ENCODE measurements at regions not wholly inside any gene's neighbourhood (a gene's known extent, or its start where the extent isn't known, plus 50 kb on each side); places are given as distances from the start of the nearest gene placed in this dataset.

DNA sequence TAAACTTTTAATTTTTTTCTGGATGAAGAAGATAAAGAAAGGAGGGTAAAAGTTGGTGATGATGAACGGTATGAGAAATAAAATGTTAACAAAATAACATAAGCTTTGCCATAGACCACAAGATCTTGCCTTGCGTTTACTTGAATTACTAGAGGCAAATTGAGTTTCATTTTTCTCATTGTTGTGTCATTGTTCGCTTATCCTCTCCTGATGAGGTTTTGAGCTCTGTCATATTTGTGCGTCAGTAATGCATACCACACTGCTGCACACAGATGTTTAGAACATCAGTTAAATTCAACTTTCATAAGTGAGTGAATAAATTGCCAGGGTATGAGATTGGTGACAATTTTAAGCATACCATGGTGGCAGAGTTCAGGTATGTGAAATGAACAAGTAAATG, 843.6 kb downstream of the SUCLG1 start:
- H3K4me1 ChIP-seq (ENCODE audit: insufficient read depth, low read length), result no peaks in the 10 kb centered on the region
- H3K9me3 ChIP-seq (ENCODE audit: low read length), result no peaks in the 10 kb centered on the region
- no peaks in the 10 kb centered on the region for H3K27me3 ChIP-seq (ENCODE audit: insufficient read depth, low read length)
- H3K36me3 ChIP-seq (ENCODE audit: insufficient read depth, low read length), result no peaks in the 10 kb centered on the region
- no peak overlapping the region for H3K4me3 ChIP-seq (ENCODE audit: low read length)
- no peak overlapping the region for H2AFZ ChIP-seq (ENCODE audit: low read depth, low read length)

DNA sequence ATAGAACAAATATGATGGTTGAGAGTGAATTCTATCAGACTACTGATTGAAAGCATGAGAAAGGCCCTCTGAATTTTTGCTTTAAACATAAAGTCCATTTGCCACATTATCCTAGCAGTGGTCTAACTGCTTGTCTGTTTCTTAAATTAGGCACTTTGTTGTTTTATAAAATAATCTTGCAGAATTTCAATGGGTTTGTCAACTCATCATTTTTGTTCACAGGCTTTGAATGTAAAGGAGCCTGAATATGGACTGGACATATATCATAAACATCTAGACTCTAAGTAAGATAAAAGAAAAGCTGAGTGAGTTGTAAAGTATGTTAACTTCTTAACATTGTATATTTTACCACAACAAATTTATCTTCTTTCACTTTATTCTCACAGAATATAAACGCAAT, 845.9 kb downstream of the SUCLG1 start:
- H3K4me1 ChIP-seq (ENCODE audit: insufficient read depth, low read length), result no peaks in the 10 kb centered on the region
- no peak overlapping the region for H2AFZ ChIP-seq (ENCODE audit: low read depth, low read length)
- H3K4me3 ChIP-seq (ENCODE audit: low read length), result no peak overlapping the region
- no peaks in the 10 kb centered on the region for H3K27me3 ChIP-seq (ENCODE audit: insufficient read depth, low read length)
- H3K36me3 ChIP-seq (ENCODE audit: insufficient read depth, low read length), result no peaks in the 10 kb centered on the region
- no peaks in the 10 kb centered on the region for H3K9me3 ChIP-seq (ENCODE audit: low read length)

DNA sequence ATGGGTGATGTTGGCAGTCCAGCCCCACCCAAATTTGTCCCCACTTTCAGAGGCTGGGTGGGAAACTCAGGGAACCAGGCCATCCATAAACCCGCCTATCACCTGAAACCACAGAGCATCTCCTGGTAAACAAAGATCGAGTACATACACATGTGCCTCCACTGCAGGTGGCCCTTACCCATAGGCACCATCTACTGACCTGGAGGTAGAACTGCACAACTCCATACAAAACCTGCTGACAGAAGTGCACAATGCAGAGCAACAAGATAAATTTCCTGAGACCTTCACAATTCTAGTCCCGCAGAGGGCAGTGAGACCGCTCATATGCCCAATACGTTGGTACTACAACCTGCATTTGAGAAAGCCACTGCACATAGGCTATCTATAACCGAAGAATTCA, 856.3 kb downstream of the SUCLG1 start:
- no peaks in the 10 kb centered on the region for H3K4me1 ChIP-seq (ENCODE audit: insufficient read depth, low read length)
- H3K36me3 ChIP-seq (ENCODE audit: insufficient read depth, low read length), result no peaks in the 10 kb centered on the region
- H3K9me3 ChIP-seq (ENCODE audit: low read length), result no peaks in the 10 kb centered on the region
- H3K27me3 ChIP-seq (ENCODE audit: insufficient read depth, low read length), result no peaks in the 10 kb centered on the region
- no peak overlapping the region for H2AFZ ChIP-seq (ENCODE audit: low read depth, low read length)
- no peak overlapping the region for H3K4me3 ChIP-seq (ENCODE audit: low read length)

DNA sequence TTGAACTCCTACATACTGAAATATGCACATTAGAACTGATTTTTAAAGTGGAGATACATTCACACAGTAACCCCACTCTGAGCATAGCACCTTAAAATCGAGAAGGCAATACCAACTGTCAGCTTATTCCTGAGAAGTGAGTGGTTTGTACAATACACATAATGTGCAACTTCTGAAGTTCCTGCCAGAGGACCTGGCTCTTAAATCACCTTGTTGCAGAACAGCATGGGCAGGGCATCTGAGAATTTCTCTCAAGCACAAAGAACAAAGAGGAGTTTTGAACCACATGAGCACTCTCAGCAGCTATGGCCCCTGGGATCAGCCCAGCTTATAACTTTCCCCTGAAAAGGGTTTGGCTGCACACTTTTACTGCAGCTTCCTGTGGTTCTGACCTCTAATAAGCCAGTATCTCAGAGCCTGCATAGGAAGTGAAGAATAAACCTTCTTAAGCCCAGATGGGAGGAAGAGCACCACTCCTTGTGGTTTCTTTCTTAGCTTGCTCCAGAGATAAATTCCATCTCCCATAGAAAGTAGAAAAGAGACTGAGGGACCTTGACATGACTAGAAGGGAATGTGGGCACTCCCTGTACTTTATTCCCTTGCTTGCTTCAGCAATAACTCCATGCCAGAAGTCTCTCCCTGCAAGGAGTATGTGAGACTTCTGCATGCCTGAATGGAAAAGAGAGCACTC, 862.3 kb downstream of the SUCLG1 start:
- Histone ChIP-seq H2AFZ (ENCODE audit: low read depth, low read length) (no peak overlapping the region), H3K9me3 (ENCODE audit: low read length) (no peaks in the 10 kb centered on the region), H3K27me3 (ENCODE audit: insufficient read depth, low read length) (no peaks in the 10 kb centered on the region), H3K36me3 (ENCODE audit: insufficient read depth, low read length) (no peaks in the 10 kb centered on the region), H3K4me1 (ENCODE audit: insufficient read depth, low read length) (no peaks in the 10 kb centered on the region), H3K4me3 (ENCODE audit: low read length) (no peak overlapping the region)

DNA sequence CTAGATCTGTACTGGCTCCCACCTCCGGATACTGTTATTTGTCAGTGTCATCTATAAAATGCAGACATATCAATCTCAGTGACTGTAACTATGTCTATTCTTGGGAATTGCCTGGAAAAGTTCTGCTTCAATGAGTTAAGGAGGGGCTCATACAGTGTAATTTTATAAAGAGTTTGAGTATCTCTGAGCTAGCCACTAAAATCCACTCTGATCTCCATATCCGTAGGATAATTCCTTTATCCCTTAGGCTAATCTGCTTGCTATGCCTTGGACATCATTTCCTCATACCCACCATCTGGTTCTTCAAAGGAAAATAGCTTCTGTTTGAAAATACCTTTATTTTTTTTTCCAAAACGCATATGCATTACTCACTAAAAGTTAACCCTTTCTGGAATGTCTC, 863.2 kb downstream of the SUCLG1 start:
- Histone ChIP-seq H3K4me3 (ENCODE audit: low read length) (no peak overlapping the region), H3K27me3 (ENCODE audit: insufficient read depth, low read length) (no peaks in the 10 kb centered on the region), H3K4me1 (ENCODE audit: insufficient read depth, low read length) (no peaks in the 10 kb centered on the region), H3K9me3 (ENCODE audit: low read length) (no peaks in the 10 kb centered on the region), H3K36me3 (ENCODE audit: insufficient read depth, low read length) (no peaks in the 10 kb centered on the region), H2AFZ (ENCODE audit: low read depth, low read length) (no peak overlapping the region)

DNA sequence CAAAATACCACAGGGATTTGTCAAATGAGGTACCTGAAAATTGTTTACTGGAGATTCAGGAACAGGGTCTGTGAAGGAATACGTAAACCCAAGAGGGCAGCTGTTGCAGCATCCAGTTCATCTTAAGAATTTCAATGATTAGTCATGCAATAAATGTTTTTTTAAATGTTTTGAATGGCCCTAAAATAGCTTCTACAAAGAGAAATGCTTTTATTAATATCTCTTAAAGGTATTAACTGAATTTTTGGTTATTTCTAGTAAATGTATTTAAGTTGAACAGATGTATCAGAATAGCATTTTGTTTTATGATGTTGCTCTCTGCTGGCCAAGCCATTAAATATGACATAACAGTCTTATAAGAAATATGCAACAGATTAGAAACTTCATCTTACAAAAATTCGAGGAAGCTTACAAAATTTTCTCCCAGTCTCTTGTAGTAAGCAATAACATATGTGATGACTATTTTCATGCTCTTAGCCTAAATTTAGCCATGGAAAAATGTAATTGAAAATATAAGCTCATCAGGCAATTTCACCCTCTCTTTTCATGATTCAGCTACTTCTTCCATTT, 863.9 kb downstream of the SUCLG1 start:
- Histone ChIP-seq H3K4me3 (ENCODE audit: low read length) (no peak overlapping the region), H3K27me3 (ENCODE audit: insufficient read depth, low read length) (no peaks in the 10 kb centered on the region), H3K36me3 (ENCODE audit: insufficient read depth, low read length) (no peaks in the 10 kb centered on the region), H3K4me1 (ENCODE audit: insufficient read depth, low read length) (no peaks in the 10 kb centered on the region), H3K9me3 (ENCODE audit: low read length) (no peaks in the 10 kb centered on the region), H2AFZ (ENCODE audit: low read depth, low read length) (no peak overlapping the region)

DNA sequence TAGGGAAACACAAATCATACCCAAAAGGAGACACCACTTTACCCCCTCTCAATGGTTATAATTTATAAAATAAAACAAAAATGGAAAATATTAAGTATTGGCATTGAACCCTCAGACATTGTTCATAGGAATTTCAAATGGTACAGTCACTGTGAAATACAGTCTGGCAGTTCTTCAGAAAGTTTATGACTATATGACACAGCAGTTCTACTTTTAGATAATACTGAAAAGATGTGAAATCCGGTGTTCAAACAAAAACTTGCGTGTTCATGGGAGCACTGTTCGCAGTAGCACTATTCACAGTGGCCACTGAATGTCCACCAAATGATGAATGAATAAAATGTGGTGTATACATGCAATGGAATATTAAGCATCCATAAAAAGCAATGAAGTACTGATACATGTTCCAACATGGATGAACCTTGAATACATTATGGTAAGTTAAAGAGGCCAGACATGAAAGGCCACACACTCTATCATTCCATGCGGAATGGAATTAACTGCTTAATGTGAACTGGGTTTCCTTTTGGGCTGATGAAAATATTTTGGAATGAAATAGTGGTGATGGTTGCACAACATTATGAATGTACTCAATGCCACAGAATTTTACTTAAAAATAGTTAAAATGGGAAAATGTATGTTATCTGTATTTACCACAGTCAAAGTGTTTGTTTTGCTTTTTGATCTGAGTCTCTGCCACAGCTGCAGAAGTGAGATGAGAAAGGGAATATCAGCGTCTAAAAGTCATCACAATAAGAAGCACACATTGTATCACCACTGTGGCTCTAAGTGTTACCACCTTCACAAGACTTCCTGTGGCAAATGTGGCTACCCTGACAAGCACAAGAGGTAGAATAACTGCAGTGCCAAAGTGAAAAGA, 864.6 kb downstream of the SUCLG1 start:
- Histone ChIP-seq H3K27me3 (ENCODE audit: insufficient read depth, low read length) (no peaks in the 10 kb centered on the region), H3K4me3 (ENCODE audit: low read length) (no peak overlapping the region), H2AFZ (ENCODE audit: low read depth, low read length) (no peak overlapping the region), H3K4me1 (ENCODE audit: insufficient read depth, low read length) (no peaks in the 10 kb centered on the region), H3K36me3 (ENCODE audit: insufficient read depth, low read length) (no peaks in the 10 kb centered on the region), H3K9me3 (ENCODE audit: low read length) (no peaks in the 10 kb centered on the region)

DNA sequence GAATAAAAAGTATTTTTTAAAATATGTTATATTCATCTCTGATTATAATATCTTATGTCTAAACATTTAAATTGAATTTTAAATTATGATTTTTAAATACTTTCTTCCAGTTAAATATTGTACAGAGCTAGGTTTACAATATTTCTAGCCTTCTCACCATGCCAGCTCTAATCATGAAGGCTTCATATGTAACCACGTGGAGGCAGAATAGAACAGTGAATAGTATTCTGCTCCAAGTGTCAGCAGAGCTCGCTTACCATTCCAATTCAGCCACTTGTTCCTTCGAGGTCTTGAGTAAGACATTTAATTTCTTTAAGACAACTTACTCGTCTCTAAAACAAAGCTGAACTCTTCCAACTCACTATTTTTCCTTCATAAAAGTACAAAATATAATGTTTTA, 871.8 kb downstream of the SUCLG1 start:
- Histone ChIP-seq H3K9me3 (ENCODE audit: low read length) (no peaks in the 10 kb centered on the region), H3K4me3 (ENCODE audit: low read length) (no peak overlapping the region), H3K27me3 (ENCODE audit: insufficient read depth, low read length) (no peaks in the 10 kb centered on the region), H3K4me1 (ENCODE audit: insufficient read depth, low read length) (peaks cover 17% of the 10 kb centered on the region), H2AFZ (ENCODE audit: low read depth, low read length) (no peak overlapping the region), H3K36me3 (ENCODE audit: insufficient read depth, low read length) (no peaks in the 10 kb centered on the region)

DNA sequence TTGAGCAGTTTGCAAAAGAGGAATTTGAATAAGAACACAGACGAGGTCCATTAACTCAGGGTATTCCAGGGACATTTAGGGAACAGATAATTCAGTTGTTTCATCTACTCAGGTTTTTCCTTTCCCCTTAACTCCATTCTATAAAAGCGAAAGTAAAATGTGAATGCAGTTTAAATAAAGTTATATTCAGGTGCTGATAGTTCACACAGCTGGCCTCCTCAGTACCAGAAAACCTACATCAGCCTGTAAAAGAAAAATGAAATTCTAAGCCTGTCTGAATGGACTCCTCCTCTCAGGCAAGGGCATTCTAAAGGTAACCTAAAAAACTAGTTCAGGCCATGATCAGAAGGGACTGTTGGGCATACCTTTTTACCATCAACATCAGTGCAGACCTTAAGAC, 873.8 kb downstream of the SUCLG1 start:
- no peaks in the 10 kb centered on the region for H3K9me3 ChIP-seq (ENCODE audit: low read length)
- no peaks in the 10 kb centered on the region for H3K36me3 ChIP-seq (ENCODE audit: insufficient read depth, low read length)
- H2AFZ ChIP-seq (ENCODE audit: low read depth, low read length), result peak overlapping the region; percentile 76
- no peaks in the 10 kb centered on the region for H3K27me3 ChIP-seq (ENCODE audit: insufficient read depth, low read length)
- H3K4me3 ChIP-seq (ENCODE audit: low read length), result peak overlapping the region; percentile 21
- peaks cover 17% of the 10 kb centered on the region for H3K4me1 ChIP-seq (ENCODE audit: insufficient read depth, low read length)

DNA sequence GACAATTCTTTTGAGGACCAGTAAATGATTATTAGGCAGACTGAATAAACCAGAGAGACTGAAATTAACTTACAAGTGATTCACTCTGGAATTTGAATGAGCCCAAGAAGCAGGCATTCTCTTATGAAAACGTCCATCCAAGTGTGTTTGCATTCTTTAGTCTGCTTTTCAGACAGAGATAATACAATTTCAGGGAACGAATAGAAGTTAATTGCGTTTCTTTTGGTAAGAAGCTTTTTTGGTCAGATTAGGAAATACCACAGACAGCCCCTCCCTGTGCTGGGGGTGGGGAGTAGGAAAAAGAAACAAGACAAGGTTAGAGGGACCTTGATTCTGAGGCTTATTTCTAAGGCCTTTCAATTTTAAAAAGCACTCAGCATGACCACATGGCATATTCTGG, 874.4 kb downstream of the SUCLG1 start:
- Histone ChIP-seq H3K27me3 (ENCODE audit: insufficient read depth, low read length) (no peaks in the 10 kb centered on the region), H3K9me3 (ENCODE audit: low read length) (no peaks in the 10 kb centered on the region), H3K36me3 (ENCODE audit: insufficient read depth, low read length) (no peaks in the 10 kb centered on the region), H3K4me3 (ENCODE audit: low read length) (peak overlapping the region; percentile 21), H3K4me1 (ENCODE audit: insufficient read depth, low read length) (peaks cover 17% of the 10 kb centered on the region), H2AFZ (ENCODE audit: low read depth, low read length) (peak overlapping the region; percentile 76)

DNA sequence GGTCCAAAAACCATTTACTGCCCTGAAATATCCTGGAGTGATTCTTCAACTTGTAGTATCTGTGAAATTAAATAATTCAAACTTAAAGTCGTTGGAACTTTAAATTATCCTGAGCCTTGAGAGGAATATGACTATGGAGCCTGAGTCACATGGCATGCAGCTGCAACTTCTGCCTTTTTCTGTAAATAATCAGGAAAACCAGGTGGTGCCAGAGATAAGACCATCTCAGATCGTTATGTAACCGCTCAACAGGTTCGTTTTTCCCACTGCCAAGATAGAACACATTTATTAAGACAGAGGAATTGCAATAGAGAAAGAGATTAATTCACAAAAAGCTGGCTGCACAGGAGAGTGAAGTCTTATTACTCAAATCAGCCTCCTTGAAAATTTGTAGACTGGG, 876.5 kb downstream of the SUCLG1 start:
- H3K36me3 ChIP-seq (ENCODE audit: insufficient read depth, low read length), result no peaks in the 10 kb centered on the region
- no peak overlapping the region for H3K4me3 ChIP-seq (ENCODE audit: low read length)
- no peak overlapping the region for H2AFZ ChIP-seq (ENCODE audit: low read depth, low read length)
- no peaks in the 10 kb centered on the region for H3K27me3 ChIP-seq (ENCODE audit: insufficient read depth, low read length)
- peaks cover 17% of the 10 kb centered on the region for H3K4me1 ChIP-seq (ENCODE audit: insufficient read depth, low read length)
- H3K9me3 ChIP-seq (ENCODE audit: low read length), result no peaks in the 10 kb centered on the region

DNA sequence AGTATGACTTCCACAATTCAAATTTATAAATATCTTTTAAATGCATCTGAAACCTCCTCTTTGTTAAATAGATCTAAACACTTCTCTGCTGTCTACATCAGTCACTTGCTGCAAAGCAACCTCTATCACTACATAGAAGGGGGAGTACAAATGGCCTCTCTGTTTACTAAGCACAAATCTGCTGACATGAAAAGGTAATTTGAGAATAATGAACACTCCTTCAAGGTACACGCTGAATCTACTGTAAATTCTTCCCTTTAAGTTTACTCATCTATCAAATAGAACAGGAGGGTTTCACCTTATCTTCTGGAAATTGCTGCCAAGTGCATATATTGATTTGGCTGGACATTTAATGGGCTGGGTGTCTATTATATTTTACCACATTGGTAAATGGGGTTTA, 879.6 kb downstream of the SUCLG1 start:
- no peaks in the 10 kb centered on the region for H3K27me3 ChIP-seq (ENCODE audit: insufficient read depth, low read length)
- no peak overlapping the region for H3K4me3 ChIP-seq (ENCODE audit: low read length)
- H3K4me1 ChIP-seq (ENCODE audit: insufficient read depth, low read length), result peaks cover 1% of the 10 kb centered on the region
- no peaks in the 10 kb centered on the region for H3K36me3 ChIP-seq (ENCODE audit: insufficient read depth, low read length)
- no peak overlapping the region for H2AFZ ChIP-seq (ENCODE audit: low read depth, low read length)
- H3K9me3 ChIP-seq (ENCODE audit: low read length), result no peaks in the 10 kb centered on the region

DNA sequence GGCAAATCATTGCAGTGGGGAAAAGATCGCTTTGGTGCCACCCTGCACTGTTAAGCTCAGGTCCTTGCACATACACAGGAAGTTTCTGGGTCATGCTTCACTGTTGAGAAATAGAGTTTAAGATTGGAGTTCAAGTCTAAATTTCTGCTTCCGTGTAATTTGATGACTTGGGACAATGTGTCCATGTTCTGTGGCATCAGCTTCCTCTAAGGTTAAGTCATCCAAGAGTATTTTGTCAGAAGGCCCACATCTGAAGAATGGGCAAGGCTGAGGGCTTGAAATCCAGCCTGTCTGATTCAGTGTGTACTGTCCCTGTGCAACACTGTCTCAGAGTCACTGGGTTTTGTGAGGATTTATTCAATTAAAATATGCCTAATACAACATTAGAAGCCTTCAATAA, 880.7 kb downstream of the SUCLG1 start:
- no peaks in the 10 kb centered on the region for H3K4me1 ChIP-seq (ENCODE audit: insufficient read depth, low read length)
- H2AFZ ChIP-seq (ENCODE audit: low read depth, low read length), result no peak overlapping the region
- H3K27me3 ChIP-seq (ENCODE audit: insufficient read depth, low read length), result no peaks in the 10 kb centered on the region
- H3K4me3 ChIP-seq (ENCODE audit: low read length), result no peak overlapping the region
- H3K36me3 ChIP-seq (ENCODE audit: insufficient read depth, low read length), result no peaks in the 10 kb centered on the region
- H3K9me3 ChIP-seq (ENCODE audit: low read length), result no peaks in the 10 kb centered on the region
